ENCODE measurements at regions not wholly inside any gene's neighbourhood (a gene's known extent, or its start where the extent isn't known, plus 50 kb on each side); places are given as distances from the start of the nearest gene placed in this dataset.

- H2AFZ ChIP-seq (ENCODE audit: low read length) = no peak overlapping the region
- DNase-seq (ENCODE audit: low spot score) = no peak
- FAIRE-seq = no peak
Observed at GRCh38 chr3:178325330-178325729, 210.9 kb upstream of the KCNMB2 start.

GRCh38 chr3:178329936-178330335 is 206.3 kb upstream of the KCNMB2 start:
- Histone ChIP-seq H3K4me2 (ENCODE audit: low read depth, low read length) (no peak overlapping the region), H3K9ac (ENCODE audit: insufficient read depth, low read depth, low read length) (no peak overlapping the region), H3K36me3 (replicated peaks in 1 of 2; ENCODE audit: control insufficient read depth in 1 of 2, insufficient read depth in 2 of 2, low read length in 2 of 2) (no peaks in the 10 kb centered on the region), H3K4me3 (replicated peaks in 1 of 3; ENCODE audit: insufficient read depth in 1 of 3, low read depth in 2 of 3, low read length in 3 of 3) (no peak overlapping the region), H3K27ac (ENCODE audit: extremely low read length, insufficient read depth, low read length) (no peak overlapping the region), H3K79me2 (ENCODE audit: insufficient read depth, low read length) (no peaks in the 10 kb centered on the region), H3K4me1 (ENCODE audit: insufficient read depth, low read length) (no peaks in the 10 kb centered on the region), H3K27me3 (ENCODE audit: control insufficient read depth in 1 of 2, insufficient read depth in 2 of 2, low read length in 2 of 2) (no peaks in the 10 kb centered on the region), H3K9me3 (ENCODE audit: low read length) (no peaks in the 10 kb centered on the region), H2AFZ (ENCODE audit: low read length) (no peak overlapping the region), H4K20me1 (ENCODE audit: insufficient read depth, low read length) (no peaks in the 10 kb centered on the region)
- ATAC-seq = no peak
- TF ChIP-seq ZNF260 (CRISPR knock-in tag; IDR thresholded peaks at IDR 0.05; ENCODE audit: borderline replicate concordance, low read depth) (no peak), KDM4B (CRISPR knock-in tag; IDR thresholded peaks at IDR 0.05) (no peak), PLSCR1 (CRISPR knock-in tag; IDR thresholded peaks at IDR 0.05; ENCODE audit: borderline replicate concordance) (no peak), SP5 (CRISPR knock-in tag; IDR thresholded peaks at IDR 0.05; ENCODE audit: borderline replicate concordance, low read depth) (no peak), ZNF746 (CRISPR knock-in tag; IDR thresholded peaks at IDR 0.05) (no peak)
- no peak for DNase-seq (ENCODE audit: low spot score)
- no peak for FAIRE-seq
- intact Hi-C loops (cut with micrococcal nuclease; ENCODE audit: unreplicated experiment) = no loop called here
- POLR2A ChIA-PET = no interaction called here
- WGBS (ENCODE audit: low lambda C conversion rate) = 0% methylated on average over 1 of the region's 1 CpG
- no TSS peak for BruUV-seq (replicated peaks)
- CTCF ChIA-PET (ENCODE audit: low intra/inter-chr PET ratio, low total read pairs) = no interaction called here
- in situ Hi-C loops (cut with HindIII; ENCODE audit: extremely low pct_ligation_motif_present, low pct_unique_long_range_greater_than_20kb) = no loop called here

More at GRCh38 chr3:178325330-178325729, 210.9 kb upstream of the KCNMB2 start:
- POLR2A ChIA-PET = no interaction called here
- Histone ChIP-seq H3K36me3 (replicated peaks in 1 of 2; ENCODE audit: control insufficient read depth in 1 of 2, insufficient read depth in 2 of 2, low read length in 2 of 2) (no peaks in the 10 kb centered on the region), H4K20me1 (ENCODE audit: insufficient read depth, low read length) (no peaks in the 10 kb centered on the region), H3K9me3 (ENCODE audit: low read length) (no peaks in the 10 kb centered on the region), H3K4me3 (replicated peaks in 1 of 3; ENCODE audit: insufficient read depth in 1 of 3, low read depth in 2 of 3, low read length in 3 of 3) (no peak overlapping the region), H3K4me1 (ENCODE audit: insufficient read depth, low read length) (no peaks in the 10 kb centered on the region), H3K9ac (ENCODE audit: insufficient read depth, low read depth, low read length) (no peak overlapping the region), H3K79me2 (ENCODE audit: insufficient read depth, low read length) (no peaks in the 10 kb centered on the region), H3K4me2 (ENCODE audit: low read depth, low read length) (no peak overlapping the region), H3K27ac (ENCODE audit: extremely low read length, insufficient read depth, low read length) (no peak overlapping the region), H3K27me3 (ENCODE audit: control insufficient read depth in 1 of 2, insufficient read depth in 2 of 2, low read length in 2 of 2) (no peaks in the 10 kb centered on the region)
- intact Hi-C loops (cut with micrococcal nuclease; ENCODE audit: unreplicated experiment) (no loop called here), in situ Hi-C loops (cut with HindIII; ENCODE audit: extremely low pct_ligation_motif_present, low pct_unique_long_range_greater_than_20kb) (no loop called here)
- WGBS (ENCODE audit: low lambda C conversion rate) = 0% methylated on average over 1 of the region's 1 CpG
- no TSS peak for BruUV-seq (replicated peaks)
- peak; percentile 16; the same call in 1 of the 2 replicates for TF ChIP-seq STAG1 (CRISPR knock-in tag; IDR thresholded peaks at IDR 0.05)
- no peak for TF ChIP-seq ZNF383 (CRISPR knock-in tag; IDR thresholded peaks at IDR 0.05; ENCODE audit: borderline replicate concordance)
- TF ChIP-seq RAD51 (IDR thresholded peaks at IDR 0.05; ENCODE audit: borderline replicate concordance) = no peak
- CTCF ChIA-PET (ENCODE audit: low intra/inter-chr PET ratio, low total read pairs) = no interaction called here
- no peak for ATAC-seq
